ENCODE measurements at regions not wholly inside any gene's neighbourhood (a gene's known extent, or its start where the extent isn't known, plus 50 kb on each side); places are given as distances from the start of the nearest gene placed in this dataset.

- Histone ChIP-seq H3K9me3 (ENCODE audit: low read depth, low read length, poor library complexity, severe bottlenecking) (no peaks in the 10 kb centered on the region), H3K4me1 (ENCODE audit: insufficient read depth, low read length, poor library complexity, severe bottlenecking) (no peaks in the 10 kb centered on the region), H3K36me3 (ENCODE audit: insufficient read depth, low read length, poor library complexity, severe bottlenecking) (no peaks in the 10 kb centered on the region), H3K27me3 (replicated peaks; ENCODE audit: insufficient read depth, low read depth, low read length, poor library complexity) (no peaks in the 10 kb centered on the region), H3K4me3 (ENCODE audit: low read depth, low read length, poor library complexity, severe bottlenecking) (no peak overlapping the region), H3K27ac (ENCODE audit: low read depth, low read length, poor library complexity, severe bottlenecking) (no peak overlapping the region)
- no peak for TF ChIP-seq CTCF (conservative IDR thresholded peaks at IDR 0.05; ENCODE audit: low read depth, low read length)
- TF ChIP-seq EZH2 (IDR thresholded peaks at IDR 0.05; ENCODE audit: borderline replicate concordance, low read depth, low read length, poor library complexity, severe bottlenecking), result no peak
- BruUV-seq (replicated peaks), result no TSS peak
- ChIA-PET POLR2A (ENCODE audit: low non-redundant PET) (no interaction called here), CTCF (no interaction called here)
- DNase-seq (ENCODE audit: low spot score), result no peak
- intact Hi-C loops (cut with micrococcal nuclease; ENCODE audit: unreplicated experiment), result no loop called here
Measured at GRCh38 chr4:120236873-120237272, 170.2 kb upstream of the MAD2L1 start.

GRCh38 chr4:120232050-120232449 lies 165.4 kb upstream of the MAD2L1 start:
- CTCF ChIA-PET, result no interaction called here
- Histone ChIP-seq H3K4me3 (ENCODE audit: low read depth, low read length, poor library complexity, severe bottlenecking) (no peak overlapping the region), H3K27ac (ENCODE audit: low read depth, low read length, poor library complexity, severe bottlenecking) (no peak overlapping the region), H3K9me3 (ENCODE audit: low read depth, low read length, poor library complexity, severe bottlenecking) (no peaks in the 10 kb centered on the region), H3K27me3 (replicated peaks; ENCODE audit: insufficient read depth, low read depth, low read length, poor library complexity) (no peaks in the 10 kb centered on the region), H3K36me3 (ENCODE audit: insufficient read depth, low read length, poor library complexity, severe bottlenecking) (no peaks in the 10 kb centered on the region), H3K4me1 (ENCODE audit: insufficient read depth, low read length, poor library complexity, severe bottlenecking) (no peaks in the 10 kb centered on the region)
- DNase-seq (ENCODE audit: low spot score), result no peak
- no TSS peak for BruUV-seq (replicated peaks)
- intact Hi-C loops (cut with micrococcal nuclease; ENCODE audit: unreplicated experiment), result no loop called here
- POLR2A ChIA-PET (ENCODE audit: low non-redundant PET), result no interaction called here
- TF ChIP-seq CTCF (conservative IDR thresholded peaks at IDR 0.05; ENCODE audit: low read depth, low read length), result no peak
- TF ChIP-seq EZH2 (IDR thresholded peaks at IDR 0.05; ENCODE audit: borderline replicate concordance, low read depth, low read length, poor library complexity, severe bottlenecking), result no peak

- H3K4me3 ChIP-seq (ENCODE audit: low read depth, low read length, poor library complexity, severe bottlenecking), result no peak overlapping the region
- intact Hi-C loops (cut with micrococcal nuclease; ENCODE audit: unreplicated experiment), result no loop called here
- CTCF ChIA-PET, result no interaction called here
- H3K9me3 ChIP-seq (ENCODE audit: low read depth, low read length, poor library complexity, severe bottlenecking), result no peaks in the 10 kb centered on the region
- POLR2A ChIA-PET (ENCODE audit: low non-redundant PET), result no interaction called here
- DNase-seq (ENCODE audit: low spot score), result no peak
- TF ChIP-seq CTCF (conservative IDR thresholded peaks at IDR 0.05; ENCODE audit: low read depth, low read length) (no peak), EZH2 (IDR thresholded peaks at IDR 0.05; ENCODE audit: borderline replicate concordance, low read depth, low read length, poor library complexity, severe bottlenecking) (no peak)
- BruUV-seq (replicated peaks), result no TSS peak
- no peaks in the 10 kb centered on the region for H3K4me1 ChIP-seq (ENCODE audit: insufficient read depth, low read length, poor library complexity, severe bottlenecking)
- no peaks in the 10 kb centered on the region for H3K27me3 ChIP-seq (replicated peaks; ENCODE audit: insufficient read depth, low read depth, low read length, poor library complexity)
- H3K36me3 ChIP-seq (ENCODE audit: insufficient read depth, low read length, poor library complexity, severe bottlenecking), result no peaks in the 10 kb centered on the region
- no peak overlapping the region for H3K27ac ChIP-seq (ENCODE audit: low read depth, low read length, poor library complexity, severe bottlenecking)
Measured at GRCh38 chr4:120228086-120228485, 161.4 kb upstream of the MAD2L1 start.
